Small intestine (tissue), 7 donors: ENCODE measurements at regions not wholly inside any gene's neighbourhood (a gene's known extent, or its start where the extent isn't known, plus 50 kb on each side); places are given as distances from the start of the nearest gene placed in this dataset.
"Not testable (repeated sequence)": the region's sequence is repeated elsewhere in the genome, so short reads cannot be mapped to it uniquely, and the experiment has no call there.

Experiments used
- DNase-seq, 2 donors: peaks; one replicate each; pipeline versions ENCODE4 v3.0.0 to v3.0.0-alpha.2; 2013
- FAIRE-seq: peaks from 2 replicates; lab custom pipeline; 2012; peaks lifted over from hg19 to GRCh38; lab: Jason Lieb, UNC
- H3K27ac ChIP-seq, 3 donors: one replicate each; pipeline ENCODE4 v1.5.1; 2013; ENCODE audit warnings: low read length in 2 of 3, mild to moderate bottlenecking in 2 of 3, control low read depth in 1 of 3, inconsistent platforms in 1 of 3, low read depth in 1 of 3, moderate library complexity in 1 of 3
- H3K27me3 ChIP-seq, 3 donors: one replicate each; pipeline ENCODE4 v1.6.1; 2013; ENCODE audit warnings: low read length in 3 of 3, inconsistent platforms in 1 of 3; ENCODE audit not compliant: control insufficient read depth in 3 of 3, insufficient read depth in 3 of 3
- H3K36me3 ChIP-seq, 3 donors: one replicate each; pipeline ENCODE4 v1.6.1; 2013; ENCODE audit warnings: low read length in 3 of 3, inconsistent platforms in 1 of 3, low read depth in 1 of 3, mild to moderate bottlenecking in 1 of 3, moderate library complexity in 1 of 3; ENCODE audit not compliant: control insufficient read depth in 3 of 3, insufficient read depth in 2 of 3
- H3K4me1 ChIP-seq, 3 donors: one replicate each; pipeline ENCODE4 v1.6.1; 2013; ENCODE audit warnings: low read length in 2 of 3, inconsistent platforms in 1 of 3, low read depth in 1 of 3, mild to moderate bottlenecking in 1 of 3, moderate library complexity in 1 of 3; ENCODE audit not compliant: control insufficient read depth in 3 of 3, insufficient read depth in 2 of 3
- H3K4me3 ChIP-seq, 3 donors: one replicate each; pipeline ENCODE4 v1.5.1; 2013; ENCODE audit warnings: low read length in 3 of 3, control low read depth in 1 of 3, inconsistent platforms in 1 of 3, low read depth in 1 of 3, mild to moderate bottlenecking in 1 of 3, moderate library complexity in 1 of 3
- H3K9me3 ChIP-seq, 2 donors: one replicate each; pipeline ENCODE4 v1.6.1; 2013; ENCODE audit warnings: low read depth in 1 of 2, low read length in 1 of 2; ENCODE audit not compliant: control insufficient read depth in 2 of 2, insufficient read depth in 1 of 2
- WGBS, 3 donors: extraction: QIAGEN DNeasy Blood & Tissue Kit; methylation state at CpG; one replicate each; pipeline ENCODE4 v1.1.7; 2013; 5-methylcytosine and 5-hydroxymethylcytosine counted together
- donor health status: healthy with polysubstance abuse.
- donor health status: control.
- donor health status: control.
- donor health status: Bipolar disorder and iron deficiency.
- donor health status: healthy.

- no peak for FAIRE-seq
- WGBS, 3 donors, result 82 to 89% (median 83%) methylated on average over 5 of the region's 5 CpGs
These were observed 57.9 kb downstream of the HINT1 start for GRCh38 chr5:131107128-131107527.

GRCh38 chr5:131104169-131104808, 60.8 kb downstream of the HINT1 start:
- H3K27me3 ChIP-seq, result no peaks in the 10 kb centered on the region
- no peaks in the 10 kb centered on the region for H3K4me1 ChIP-seq
- DNase-seq (no peak), FAIRE-seq (no peak)
- H3K9me3 ChIP-seq, result no peaks in the 10 kb centered on the region
- H3K36me3 ChIP-seq, result no peaks in the 10 kb centered on the region
- no peak overlapping the region for H3K4me3 ChIP-seq
- H3K27ac ChIP-seq, result no peak overlapping the region
- WGBS, 3 donors, result 53 to 58% (median 54%) methylated on average over 2 of the region's 2 CpGs

More at GRCh38 chr5:131107128-131107527, 57.9 kb downstream of the HINT1 start:
- Histone ChIP-seq H3K4me3 (no peak overlapping the region), H3K4me1 (no peaks in the 10 kb centered on the region), H3K9me3 (no peaks in the 10 kb centered on the region), H3K27ac (no peak overlapping the region), H3K27me3 (no peaks in the 10 kb centered on the region), H3K36me3 (no peaks in the 10 kb centered on the region)
- no peak for DNase-seq

DNA sequence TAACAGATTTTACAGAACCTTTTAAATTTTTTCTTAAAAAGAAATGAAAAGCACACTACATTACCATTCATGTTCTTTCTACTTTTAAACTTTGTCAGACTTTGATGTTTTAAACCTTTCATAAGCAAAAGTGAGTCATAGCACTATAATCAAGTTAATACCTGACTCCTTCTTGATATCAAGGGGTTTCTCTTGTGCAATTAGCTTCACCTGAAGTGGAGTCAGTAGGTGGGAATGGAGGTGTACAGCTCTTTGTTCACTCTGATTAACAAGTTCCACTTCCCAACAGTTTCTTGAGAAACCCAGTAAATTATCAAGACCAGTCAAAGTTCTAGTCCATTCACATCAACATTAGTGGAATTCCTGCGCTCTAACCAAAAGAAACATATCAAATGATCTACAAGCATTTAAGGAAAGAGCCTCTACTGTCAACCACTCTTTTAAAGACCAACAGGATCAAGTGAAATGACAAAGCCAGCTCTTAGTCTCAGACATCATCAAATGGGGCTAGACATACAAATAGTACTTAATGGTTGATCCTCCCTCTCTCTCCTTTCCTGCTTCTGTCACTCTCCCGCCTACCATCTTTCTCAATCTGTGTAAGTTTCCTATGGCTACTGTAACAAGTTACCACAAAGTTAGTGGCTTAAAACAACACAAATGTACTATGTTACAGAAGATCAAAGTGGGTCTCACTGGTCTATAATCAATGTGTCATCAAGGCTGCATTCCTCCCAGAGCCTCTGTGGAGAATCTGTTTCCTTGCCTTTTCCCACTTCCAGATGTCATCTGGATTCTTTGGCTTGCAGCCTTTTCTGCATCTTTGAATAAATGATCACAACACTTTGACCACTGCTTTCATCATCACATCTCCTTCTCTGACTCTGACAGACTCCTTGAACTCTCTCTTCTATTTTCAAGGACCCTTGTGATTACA, 68.0 kb downstream of the HINT1 start:
- WGBS, 3 donors, result 82 to 88% (median 85%) methylated on average over 2 of the region's 2 CpGs
- H3K27ac ChIP-seq, result no peak overlapping the region
- no peak for FAIRE-seq

GRCh38 chr5:131095561-131095960, 69.5 kb downstream of the HINT1 start:
- WGBS, 3 donors, result 89% methylated on average over 4 of the region's 4 CpGs
- H3K27me3 ChIP-seq, FAIRE-seq, H3K4me1 ChIP-seq, H3K9me3 ChIP-seq, H3K4me3 ChIP-seq, DNase-seq, H3K36me3 ChIP-seq, H3K27ac ChIP-seq: not testable (repeated sequence)

More for the DNA sequence above, 68.0 kb downstream of the HINT1 start:
- H3K4me3 ChIP-seq, result no peak overlapping the region
- H3K36me3 ChIP-seq, result no peaks in the 10 kb centered on the region
- H3K4me1 ChIP-seq, result no peaks in the 10 kb centered on the region
- H3K9me3 ChIP-seq, result peaks cover 0 to 3% of the 10 kb centered on the region in 2 donors
- DNase-seq, result no peak
- no peaks in the 10 kb centered on the region for H3K27me3 ChIP-seq

DNA sequence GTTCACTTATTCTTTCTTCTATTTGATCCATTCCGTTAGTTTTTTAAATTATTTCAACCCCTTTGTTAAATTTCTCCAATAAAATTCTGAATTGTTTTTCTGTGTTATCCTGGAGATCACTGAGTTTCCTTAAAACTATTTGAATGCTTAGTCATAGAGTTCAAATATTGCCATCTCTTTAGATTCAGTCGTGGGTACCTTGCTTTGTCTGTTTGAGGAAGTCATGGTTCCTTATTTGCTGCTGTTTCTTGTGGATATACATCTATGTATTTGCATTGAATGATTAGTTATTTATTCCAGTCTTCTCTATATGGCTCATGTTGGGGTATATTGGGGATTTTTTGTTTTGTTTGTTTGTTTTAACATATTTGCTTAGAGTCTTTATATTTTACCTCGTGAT, 80.6 kb downstream of the HINT1 start:
- Histone ChIP-seq H3K9me3 (peaks cover 0 to 8% of the 10 kb centered on the region in 2 donors), H3K27me3 (no peaks in the 10 kb centered on the region), H3K4me1 (no peaks in the 10 kb centered on the region), H3K4me3 (no peak overlapping the region), H3K36me3 (no peaks in the 10 kb centered on the region), H3K27ac (no peak overlapping the region)
- 63 to 76% (median 65%) methylated on average over 3 of the region's 3 CpGs for whole genome bisulfite sequencing, 3 donors
- DNase-seq (no peak), FAIRE-seq (no peak)

DNA sequence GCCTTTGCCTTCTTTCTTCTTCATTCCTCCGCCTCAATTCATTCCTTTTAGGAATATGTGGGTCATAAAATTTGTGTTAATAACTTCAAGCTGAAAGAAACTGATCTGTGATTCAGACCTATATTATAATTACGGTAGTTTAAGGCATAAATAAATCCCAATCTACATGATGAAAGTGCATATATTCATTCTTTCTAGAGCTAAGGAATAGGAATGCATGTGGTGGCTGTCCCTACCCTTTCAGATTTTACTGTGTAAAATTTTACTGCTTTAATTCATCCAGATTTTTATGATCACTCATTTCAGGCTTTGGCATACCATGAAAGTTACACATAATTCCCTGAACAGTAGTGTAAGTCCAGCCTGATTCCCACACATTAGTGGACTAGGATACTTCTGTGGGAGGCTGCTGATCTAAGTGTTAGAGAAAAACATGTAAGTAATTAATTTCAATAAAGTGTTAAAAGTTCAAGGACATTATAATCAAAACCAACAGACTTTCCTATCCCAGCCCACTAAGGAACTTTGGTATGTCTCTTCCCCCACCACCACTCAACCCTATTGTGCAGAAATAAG, 83.1 kb downstream of the HINT1 start:
- H3K4me1 ChIP-seq, result no peaks in the 10 kb centered on the region
- no peaks in the 10 kb centered on the region for H3K36me3 ChIP-seq
- 52 to 81% (median 59%) methylated on average over 2 of the region's 2 CpGs for WGBS, 3 donors
- FAIRE-seq, result no peak
- no peaks in the 10 kb centered on the region for H3K27me3 ChIP-seq
- H3K4me3 ChIP-seq, result no peak overlapping the region
- H3K27ac ChIP-seq, result no peak overlapping the region
- DNase-seq, result no peak
- peaks cover 0 to under 1% of the 10 kb centered on the region in 2 donors for H3K9me3 ChIP-seq

GRCh38 chr5:131081374-131081773, 83.7 kb downstream of the HINT1 start:
- WGBS, 3 donors, result 86 to 91% (median 89%) methylated on average over 3 of the region's 3 CpGs
- no peaks in the 10 kb centered on the region for H3K4me1 ChIP-seq
- H3K9me3 ChIP-seq, result no peaks in the 10 kb centered on the region
- H3K4me3 ChIP-seq, result no peak overlapping the region
- no peaks in the 10 kb centered on the region for H3K27me3 ChIP-seq
- DNase-seq, result no peak
- no peak overlapping the region for H3K27ac ChIP-seq
- no peaks in the 10 kb centered on the region for H3K36me3 ChIP-seq
- FAIRE-seq, result no peak

- Histone ChIP-seq H3K27me3 (no peaks in the 10 kb centered on the region), H3K4me3 (no peak overlapping the region), H3K9me3 (no peaks in the 10 kb centered on the region), H3K27ac (no peak overlapping the region), H3K36me3 (no peaks in the 10 kb centered on the region), H3K4me1 (no peaks in the 10 kb centered on the region)
- 72 to 84% (median 74%) methylated on average over 2 of the region's 2 CpGs for whole genome bisulfite sequencing, 3 donors
- DNase-seq (no peak), FAIRE-seq (no peak)
These were observed 85.8 kb downstream of the HINT1 start for GRCh38 chr5:131079232-131079631.
